MCF 10A (cell line): ENCODE measurements at regions not wholly inside any gene's neighbourhood (a gene's known extent, or its start where the extent isn't known, plus 50 kb on each side); places are given as distances from the start of the nearest gene placed in this dataset.

Source experiments
- BruUV-seq: library from RNA; stranded (reverse); fragments of 400-500 nt; replicated peaks from 2 replicates; lab custom pipeline; 2021; lab: Mats Ljungman, UMichigan
- CTCF ChIA-PET: fragments of 300-600 bp; sonication (Branson Sonifier 250); formaldehyde crosslinking; extraction: SDS; loops from one replicate; lab custom pipeline; 2021; ENCODE audit warnings: antibody characterized with exemption, inconsistent platforms; lab: Yijun Ruan, JAX
- POLR2A ChIA-PET: fragments of 300-600, 350-650 bp; sonication (Branson Sonifier 250); formaldehyde crosslinking; extraction: SDS; loops from one replicate; lab custom pipeline; 2020; ENCODE audit warnings: antibody characterized with exemption, inconsistent platforms; lab: Yijun Ruan, JAX
- DNase-seq: peaks from one replicate; pipeline ENCODE4 v3.0.0-alpha.2; 2018; ENCODE audit not compliant: unreplicated experiment
- H3K27ac Mint-ChIP-seq: one replicate; pipeline ENCODE4 v1.8.0; 2022; ENCODE audit warnings: mild to moderate bottlenecking, low read depth, mixed read lengths; ENCODE audit not compliant: unreplicated experiment
- H3K27me3 Mint-ChIP-seq: one replicate; pipeline ENCODE4 v1.8.0; 2022; ENCODE audit warnings: mixed read lengths; ENCODE audit not compliant: insufficient read depth, unreplicated experiment
- H3K36me3 Mint-ChIP-seq: one replicate; pipeline ENCODE4 v1.8.0; 2022; ENCODE audit warnings: mild to moderate bottlenecking, moderate library complexity, mixed read lengths; ENCODE audit not compliant: insufficient read depth, unreplicated experiment
- H3K4me1 Mint-ChIP-seq: one replicate; pipeline ENCODE4 v1.8.0; 2022; ENCODE audit warnings: mixed read lengths; ENCODE audit not compliant: insufficient read depth, unreplicated experiment
- H3K4me3 Mint-ChIP-seq: one replicate; pipeline ENCODE4 v1.8.0; 2022; ENCODE audit warnings: mild to moderate bottlenecking, moderate library complexity, mixed read lengths; ENCODE audit not compliant: unreplicated experiment
- H3K9me3 Mint-ChIP-seq: one replicate; pipeline ENCODE4 v1.8.0; 2022; ENCODE audit warnings: mixed read lengths; ENCODE audit not compliant: unreplicated experiment
- CTCF ChIP-seq: fragments of 200-600 bp; IDR thresholded peaks from one replicate; pipeline ENCODE4 v1.8.0; 2022; ENCODE audit warnings: antibody characterized with exemption, mild to moderate bottlenecking; ENCODE audit not compliant: unreplicated experiment
- intact Hi-C: fragments of 100-400 bp; cut with micrococcal nuclease; formaldehyde crosslinking; loops from 2 replicates; pipeline ENCODE4 v1.14.1; 2022

GRCh38 chr2:380772-381171 lies 92.9 kb upstream of the ALKAL2 start:
- POLR2A ChIA-PET: no interaction called here

GRCh38 chr2:380221-380620 lies 92.3 kb upstream of the ALKAL2 start:
- no peak for DNase-seq
- Mint-ChIP-seq H3K27ac (no peak overlapping the region), H3K36me3 (no peaks in the 10 kb centered on the region), H3K27me3 (no peaks in the 10 kb centered on the region), H3K9me3 (peaks cover 12% of the 10 kb centered on the region), H3K4me3 (no peak overlapping the region), H3K4me1 (peaks cover 8% of the 10 kb centered on the region)
- CTCF ChIA-PET: interaction anchor here (0.6 kb wide), 1 partner anchor 11 kb away, joined by 3 read pairs; no protein-coding TSS in a partner anchor
- POLR2A ChIA-PET: no interaction called here
- intact Hi-C loops: loop anchor here (10.0 kb wide), 1 partner anchor 115 kb away; the partner anchor contains the start of genes ACP1 and SH3YL1
- BruUV-seq: no TSS peak
- no peak for TF ChIP-seq CTCF

More at GRCh38 chr2:380772-381171, 92.9 kb upstream of the ALKAL2 start:
- CTCF ChIA-PET: no interaction called here
- Mint-ChIP-seq H3K4me3 (no peak overlapping the region), H3K36me3 (no peaks in the 10 kb centered on the region), H3K4me1 (peaks cover 8% of the 10 kb centered on the region), H3K9me3 (peaks cover 12% of the 10 kb centered on the region), H3K27me3 (no peaks in the 10 kb centered on the region), H3K27ac (no peak overlapping the region)
- intact Hi-C loops: loop anchor here (10.0 kb wide), 1 partner anchor 116 kb away; the partner anchor contains the start of genes ACP1 and SH3YL1
- no peak for TF ChIP-seq CTCF
- no TSS peak for BruUV-seq
- DNase-seq: no peak

DNA sequence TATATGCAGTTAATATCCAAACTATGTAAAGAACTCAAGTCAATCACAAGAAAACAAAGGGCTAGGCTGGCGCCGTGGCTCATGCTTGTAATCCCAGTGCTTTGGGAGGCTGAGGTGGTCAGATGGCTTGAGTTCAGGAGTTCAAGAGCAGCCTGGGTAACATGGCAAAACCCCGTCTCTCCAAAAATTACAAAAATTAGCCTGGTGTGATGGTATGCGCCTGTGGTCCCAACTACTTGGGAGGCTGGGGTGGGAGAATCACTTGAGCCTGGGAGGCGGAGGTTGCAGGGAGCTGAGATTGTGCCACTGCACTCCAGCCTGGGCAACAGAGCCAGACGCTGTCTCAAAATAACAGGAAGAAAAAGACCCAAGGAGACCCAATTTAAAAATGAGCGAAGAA lies 91.9 kb upstream of the ALKAL2 start:
- no peak for TF ChIP-seq CTCF
- H3K4me1 Mint-ChIP-seq: peaks cover 8% of the 10 kb centered on the region
- ChIA-PET CTCF (interaction anchor here (0.6 kb wide), 1 partner anchor 12 kb away, joined by 3 read pairs; no protein-coding TSS in a partner anchor), POLR2A (no interaction called here)
- no peak overlapping the region for H3K27ac Mint-ChIP-seq
- intact Hi-C loops: loop anchor here (10.0 kb wide), 1 partner anchor 115 kb away; the partner anchor contains the start of genes ACP1 and SH3YL1
- no peaks in the 10 kb centered on the region for H3K36me3 Mint-ChIP-seq
- BruUV-seq: no TSS peak
- H3K4me3 Mint-ChIP-seq: no peak overlapping the region
- H3K9me3 Mint-ChIP-seq: peaks cover 12% of the 10 kb centered on the region
- no peaks in the 10 kb centered on the region for H3K27me3 Mint-ChIP-seq
- DNase-seq: no peak

- TF ChIP-seq CTCF: no peak
- Mint-ChIP-seq H3K4me3 (no peak overlapping the region), H3K9me3 (peaks cover 12% of the 10 kb centered on the region), H3K4me1 (no peaks in the 10 kb centered on the region), H3K27ac (no peak overlapping the region), H3K36me3 (no peaks in the 10 kb centered on the region), H3K27me3 (no peaks in the 10 kb centered on the region)
- CTCF ChIA-PET: no interaction called here
- POLR2A ChIA-PET: no interaction called here
- no peak for DNase-seq
- BruUV-seq: no TSS peak
- intact Hi-C loops: no loop called here
Measured at GRCh38 chr2:378364-378763, 90.5 kb upstream of the ALKAL2 start.
